NCI-H526 (cell line): ENCODE measurements at regions not wholly inside any gene's neighbourhood (a gene's known extent, or its start where the extent isn't known, plus 50 kb on each side); places are given as distances from the start of the nearest gene placed in this dataset.

Experiments
- DNase-seq, 2 experiments: peaks; one replicate each; lab custom pipeline; 2025; lab: John Stamatoyannopoulos, UW

DNA sequence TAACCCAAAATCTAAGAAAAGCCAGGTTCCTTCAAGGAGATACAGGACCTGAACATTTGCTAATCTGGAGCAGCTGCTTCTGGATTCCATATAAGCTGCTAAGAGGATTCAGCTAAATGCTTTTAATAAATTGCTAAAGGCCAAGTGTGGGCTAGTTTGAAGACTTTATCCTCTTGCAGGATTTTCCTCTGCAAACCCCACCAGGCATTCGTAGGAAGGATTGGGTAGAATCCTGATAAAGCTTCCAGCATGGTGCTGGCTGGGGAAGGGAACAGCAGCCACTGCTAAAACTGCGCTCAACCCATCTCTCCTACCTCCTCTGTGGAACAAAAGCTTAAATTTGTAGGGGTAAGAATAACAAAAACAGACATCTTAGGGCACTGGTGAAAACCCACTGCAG is 61.3 kb upstream of the TAB3 start:
- no peak for DNase-seq

DNA sequence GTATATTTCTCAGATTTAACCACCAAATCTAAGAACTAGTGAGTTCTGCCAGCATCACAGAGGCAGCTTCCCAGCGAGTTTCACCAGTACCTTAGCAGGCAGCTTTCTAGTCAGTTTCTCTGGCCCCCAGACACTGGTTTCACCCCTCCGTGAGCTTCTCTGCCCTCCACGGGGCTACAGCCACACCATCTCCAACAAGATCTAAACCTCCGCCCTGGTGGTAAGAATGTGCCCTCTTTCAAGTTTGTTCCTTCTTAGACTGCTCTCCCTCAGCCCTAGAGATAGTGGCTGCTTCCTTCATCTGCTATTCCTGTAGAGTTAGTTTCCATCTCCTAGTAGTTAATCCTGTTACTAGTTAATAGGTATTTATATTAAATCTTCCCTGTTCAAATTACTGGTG is 60.5 kb upstream of the TAB3 start:
- no peak for DNase-seq

DNA sequence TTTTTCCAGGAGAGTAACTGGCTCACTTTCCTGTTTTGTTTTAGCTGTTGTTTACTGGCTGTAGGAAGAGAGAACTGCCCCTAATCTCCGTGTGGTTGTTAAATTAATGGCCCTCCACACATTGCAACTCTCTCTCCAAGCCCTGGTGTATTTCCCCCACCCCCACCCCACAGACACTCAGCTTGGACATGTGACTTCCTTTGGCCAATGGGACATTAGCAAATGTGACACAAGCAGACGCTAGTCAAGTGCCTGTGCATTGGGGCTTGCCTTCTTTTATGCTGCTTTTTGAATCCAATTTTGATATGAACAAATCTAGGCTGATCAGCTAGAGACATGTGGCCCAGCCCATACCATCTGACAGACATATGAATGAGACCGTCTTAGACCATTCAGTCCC is 59.6 kb upstream of the TAB3 start:
- no peak for DNase-seq

DNA sequence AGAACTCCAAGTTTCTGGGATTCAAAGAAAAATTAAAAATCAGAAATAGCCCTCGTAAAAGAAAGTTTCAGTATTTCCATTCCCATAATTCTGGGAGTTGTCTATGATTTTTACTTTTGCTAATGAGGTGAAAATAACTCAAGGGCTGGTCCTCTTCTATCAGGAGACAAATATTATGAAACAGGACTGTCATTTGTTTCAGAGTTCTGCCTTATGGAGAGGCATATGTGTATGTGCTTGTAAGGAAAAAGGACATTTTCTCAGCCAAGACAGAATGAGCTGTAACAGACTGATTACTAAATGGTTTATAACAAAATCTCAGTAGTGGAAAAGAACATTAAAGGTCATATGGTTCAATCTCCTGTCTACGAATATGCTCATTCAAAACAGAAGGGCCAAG is 59.0 kb upstream of the TAB3 start:
- no peak for DNase-seq

DNA sequence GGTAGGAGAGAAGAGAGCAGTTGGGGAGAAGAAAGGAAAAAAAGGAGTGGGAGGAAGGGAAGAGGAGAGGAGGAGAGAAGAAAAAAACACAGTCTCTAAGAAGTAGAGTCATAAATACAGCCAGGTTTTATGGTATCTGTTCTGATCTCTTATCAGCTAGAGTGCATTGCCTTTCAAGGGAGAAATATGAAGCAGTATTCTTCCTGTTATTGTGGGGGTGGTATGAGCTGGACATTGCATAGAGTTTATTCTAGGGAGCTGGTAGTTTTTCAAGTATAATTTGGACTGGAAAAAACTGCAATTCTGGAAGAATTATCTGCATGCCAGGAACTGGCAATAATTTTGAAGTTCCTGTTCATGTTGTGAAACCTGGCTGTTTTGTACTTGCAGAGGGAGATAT is 54.9 kb upstream of the TAB3 start:
- no peak for DNase-seq

DNA sequence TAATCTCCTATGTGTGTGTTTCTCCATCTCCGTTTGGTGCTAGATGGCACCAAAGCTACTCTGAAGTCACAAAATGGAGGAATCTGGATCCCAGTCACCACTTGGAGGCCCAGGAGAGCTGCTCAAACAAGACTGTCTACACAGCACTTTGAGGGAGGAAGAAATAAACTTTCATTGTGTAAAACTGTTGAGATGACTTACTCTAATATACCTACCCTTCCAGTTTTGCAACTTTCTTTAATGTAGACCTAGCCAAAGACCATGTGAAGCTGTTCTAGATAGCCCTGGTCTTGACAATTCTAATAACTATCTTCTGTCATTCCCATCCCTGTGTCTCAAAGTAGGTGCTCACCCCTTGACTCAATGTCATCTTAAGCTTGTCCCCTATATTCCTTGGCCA is 52.8 kb upstream of the TAB3 start:
- no peak for DNase-seq

DNA sequence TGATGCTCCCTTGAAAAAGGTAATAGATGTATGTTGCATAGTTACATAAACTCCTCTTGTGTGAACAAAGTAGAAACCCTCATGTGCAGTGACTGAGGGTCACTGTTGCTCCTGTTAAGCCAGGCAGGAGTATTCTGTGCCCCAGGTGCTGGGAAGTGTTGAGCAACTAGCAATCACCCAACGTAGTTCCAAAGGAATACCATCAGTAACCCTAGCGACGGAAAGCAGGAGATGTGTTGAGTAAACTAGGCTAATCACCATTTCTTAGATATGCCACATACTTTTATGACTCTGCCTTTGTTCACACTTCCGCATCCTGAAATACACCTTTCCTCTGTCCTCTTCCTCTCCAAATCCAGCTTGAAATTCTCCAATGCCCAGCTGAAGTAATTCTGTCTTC is 50.9 kb upstream of the TAB3 start:
- no peak for DNase-seq
